ENCODE measurements at regions not wholly inside any gene's neighbourhood (a gene's known extent, or its start where the extent isn't known, plus 50 kb on each side); places are given as distances from the start of the nearest gene placed in this dataset.

DNA sequence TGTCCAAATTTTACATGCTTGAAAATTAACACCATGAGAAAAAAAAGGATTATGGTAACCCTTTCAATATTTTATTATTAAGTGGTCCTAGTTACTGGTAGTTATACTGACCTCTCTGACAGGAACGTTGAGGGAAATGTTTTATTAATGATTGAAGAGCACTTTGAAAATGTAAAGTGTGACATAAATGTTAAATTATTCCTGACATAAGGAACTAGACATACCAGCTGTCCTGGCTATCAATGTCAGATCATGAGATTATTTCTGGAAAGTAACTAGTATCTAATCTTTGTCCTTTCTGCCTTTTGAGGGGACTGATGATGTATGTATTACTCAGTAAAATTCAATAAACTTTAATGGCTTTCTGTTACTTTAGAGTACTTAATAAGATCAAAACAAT lies 1538.5 kb upstream of the CDH6 start:
- H3K27ac Mint-ChIP-seq, result no peak overlapping the region
- H3K4me2 ChIP-seq, result no peak overlapping the region
- H3K4me1 Mint-ChIP-seq, result no peaks in the 10 kb centered on the region

DNA sequence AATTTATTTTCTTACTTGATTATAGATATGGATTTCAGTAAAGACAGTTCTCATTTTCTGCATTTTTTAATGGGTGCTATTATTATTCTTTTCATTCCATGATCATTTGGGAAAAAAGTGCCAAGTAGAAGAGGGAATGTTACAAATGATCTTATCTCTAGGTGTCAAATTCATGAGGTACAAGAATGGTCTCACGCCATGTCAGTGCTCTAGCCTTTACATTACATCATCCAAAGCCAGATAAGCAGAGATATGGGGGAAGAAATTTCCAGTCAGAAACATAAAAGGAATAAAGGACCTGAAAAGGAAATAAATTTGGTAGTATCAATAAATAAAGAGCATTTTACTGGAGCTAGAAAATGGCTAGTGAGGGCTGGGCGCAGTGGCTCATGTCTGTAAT lies 1544.2 kb upstream of the CDH6 start:
- H3K27me3 ChIP-seq (ENCODE audit: insufficient read depth), result no peaks in the 10 kb centered on the region
- DNase-seq (ENCODE audit: low spot score) (no peak), ATAC-seq (no peak)
- no peaks in the 10 kb centered on the region for H3F3A ChIP-seq (replicated peaks; ENCODE audit: low read depth)
- H3K36me3 Mint-ChIP-seq (ENCODE audit: low read depth), result peaks cover 6% of the 10 kb centered on the region; the same call in 1 of the 3 replicates
- H3K4me2 ChIP-seq, result no peak overlapping the region
- H4K20me1 ChIP-seq (replicated peaks; ENCODE audit: insufficient read depth), result no peaks in the 10 kb centered on the region
- H3K4me3 Mint-ChIP-seq, result no peak overlapping the region
- peaks cover 2% of the 10 kb centered on the region for H3K27me3 Mint-ChIP-seq (ENCODE audit: insufficient read depth, low read depth, poor library complexity)
- no peak overlapping the region for H3K27ac ChIP-seq (ENCODE audit: low read depth)
- no peak overlapping the region for H2AFZ ChIP-seq
- H3K4me1 Mint-ChIP-seq, result no peaks in the 10 kb centered on the region
- H3K4me1 ChIP-seq (ENCODE audit: insufficient read depth), result no peaks in the 10 kb centered on the region
- H3K4me3 ChIP-seq, result no peak overlapping the region
- no peaks in the 10 kb centered on the region for H3K36me3 ChIP-seq (ENCODE audit: insufficient read depth)
- H3K9me2 ChIP-seq (ENCODE audit: insufficient read depth), result no peaks in the 10 kb centered on the region
- H3K9me3 Mint-ChIP-seq, result 0 out of 3 replicates have a peak, but pooled peaks cover 5% of the 10 kb centered on the region
- H3K79me2 ChIP-seq (replicated peaks; ENCODE audit: insufficient read depth), result no peaks in the 10 kb centered on the region
- H3K27ac Mint-ChIP-seq, result no peak overlapping the region
- TF ChIP-seq CREB1 (CRISPR knock-in tag; IDR thresholded peaks at IDR 0.05; ENCODE audit: low read depth) (no peak), STAT1 (IDR thresholded peaks at IDR 0.05; ENCODE audit: unreplicated experiment) (no peak), JUNB (IDR thresholded peaks at IDR 0.05; ENCODE audit: unreplicated experiment) (no peak), ZNF331 (CRISPR knock-in tag; IDR thresholded peaks at IDR 0.05; ENCODE audit: low read depth) (no peak), EZH2 (IDR thresholded peaks at IDR 0.05; ENCODE audit: low read depth, unreplicated experiment) (no peak), NANOG (IDR thresholded peaks at IDR 0.05; ENCODE audit: borderline replicate concordance) (no peak)
- TF ChIP-seq, protein P1, sequence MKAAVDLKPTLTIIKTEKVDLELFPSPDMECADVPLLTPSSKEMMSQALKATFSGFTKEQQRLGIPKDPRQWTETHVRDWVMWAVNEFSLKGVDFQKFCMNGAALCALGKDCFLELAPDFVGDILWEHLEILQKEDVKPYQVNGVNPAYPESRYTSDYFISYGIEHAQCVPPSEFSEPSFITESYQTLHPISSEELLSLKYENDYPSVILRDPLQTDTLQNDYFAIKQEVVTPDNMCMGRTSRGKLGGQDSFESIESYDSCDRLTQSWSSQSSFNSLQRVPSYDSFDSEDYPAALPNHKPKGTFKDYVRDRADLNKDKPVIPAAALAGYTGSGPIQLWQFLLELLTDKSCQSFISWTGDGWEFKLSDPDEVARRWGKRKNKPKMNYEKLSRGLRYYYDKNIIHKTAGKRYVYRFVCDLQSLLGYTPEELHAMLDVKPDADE (IDR thresholded peaks at IDR 0.05), result no peak
- TF ChIP-seq, protein P2, sequence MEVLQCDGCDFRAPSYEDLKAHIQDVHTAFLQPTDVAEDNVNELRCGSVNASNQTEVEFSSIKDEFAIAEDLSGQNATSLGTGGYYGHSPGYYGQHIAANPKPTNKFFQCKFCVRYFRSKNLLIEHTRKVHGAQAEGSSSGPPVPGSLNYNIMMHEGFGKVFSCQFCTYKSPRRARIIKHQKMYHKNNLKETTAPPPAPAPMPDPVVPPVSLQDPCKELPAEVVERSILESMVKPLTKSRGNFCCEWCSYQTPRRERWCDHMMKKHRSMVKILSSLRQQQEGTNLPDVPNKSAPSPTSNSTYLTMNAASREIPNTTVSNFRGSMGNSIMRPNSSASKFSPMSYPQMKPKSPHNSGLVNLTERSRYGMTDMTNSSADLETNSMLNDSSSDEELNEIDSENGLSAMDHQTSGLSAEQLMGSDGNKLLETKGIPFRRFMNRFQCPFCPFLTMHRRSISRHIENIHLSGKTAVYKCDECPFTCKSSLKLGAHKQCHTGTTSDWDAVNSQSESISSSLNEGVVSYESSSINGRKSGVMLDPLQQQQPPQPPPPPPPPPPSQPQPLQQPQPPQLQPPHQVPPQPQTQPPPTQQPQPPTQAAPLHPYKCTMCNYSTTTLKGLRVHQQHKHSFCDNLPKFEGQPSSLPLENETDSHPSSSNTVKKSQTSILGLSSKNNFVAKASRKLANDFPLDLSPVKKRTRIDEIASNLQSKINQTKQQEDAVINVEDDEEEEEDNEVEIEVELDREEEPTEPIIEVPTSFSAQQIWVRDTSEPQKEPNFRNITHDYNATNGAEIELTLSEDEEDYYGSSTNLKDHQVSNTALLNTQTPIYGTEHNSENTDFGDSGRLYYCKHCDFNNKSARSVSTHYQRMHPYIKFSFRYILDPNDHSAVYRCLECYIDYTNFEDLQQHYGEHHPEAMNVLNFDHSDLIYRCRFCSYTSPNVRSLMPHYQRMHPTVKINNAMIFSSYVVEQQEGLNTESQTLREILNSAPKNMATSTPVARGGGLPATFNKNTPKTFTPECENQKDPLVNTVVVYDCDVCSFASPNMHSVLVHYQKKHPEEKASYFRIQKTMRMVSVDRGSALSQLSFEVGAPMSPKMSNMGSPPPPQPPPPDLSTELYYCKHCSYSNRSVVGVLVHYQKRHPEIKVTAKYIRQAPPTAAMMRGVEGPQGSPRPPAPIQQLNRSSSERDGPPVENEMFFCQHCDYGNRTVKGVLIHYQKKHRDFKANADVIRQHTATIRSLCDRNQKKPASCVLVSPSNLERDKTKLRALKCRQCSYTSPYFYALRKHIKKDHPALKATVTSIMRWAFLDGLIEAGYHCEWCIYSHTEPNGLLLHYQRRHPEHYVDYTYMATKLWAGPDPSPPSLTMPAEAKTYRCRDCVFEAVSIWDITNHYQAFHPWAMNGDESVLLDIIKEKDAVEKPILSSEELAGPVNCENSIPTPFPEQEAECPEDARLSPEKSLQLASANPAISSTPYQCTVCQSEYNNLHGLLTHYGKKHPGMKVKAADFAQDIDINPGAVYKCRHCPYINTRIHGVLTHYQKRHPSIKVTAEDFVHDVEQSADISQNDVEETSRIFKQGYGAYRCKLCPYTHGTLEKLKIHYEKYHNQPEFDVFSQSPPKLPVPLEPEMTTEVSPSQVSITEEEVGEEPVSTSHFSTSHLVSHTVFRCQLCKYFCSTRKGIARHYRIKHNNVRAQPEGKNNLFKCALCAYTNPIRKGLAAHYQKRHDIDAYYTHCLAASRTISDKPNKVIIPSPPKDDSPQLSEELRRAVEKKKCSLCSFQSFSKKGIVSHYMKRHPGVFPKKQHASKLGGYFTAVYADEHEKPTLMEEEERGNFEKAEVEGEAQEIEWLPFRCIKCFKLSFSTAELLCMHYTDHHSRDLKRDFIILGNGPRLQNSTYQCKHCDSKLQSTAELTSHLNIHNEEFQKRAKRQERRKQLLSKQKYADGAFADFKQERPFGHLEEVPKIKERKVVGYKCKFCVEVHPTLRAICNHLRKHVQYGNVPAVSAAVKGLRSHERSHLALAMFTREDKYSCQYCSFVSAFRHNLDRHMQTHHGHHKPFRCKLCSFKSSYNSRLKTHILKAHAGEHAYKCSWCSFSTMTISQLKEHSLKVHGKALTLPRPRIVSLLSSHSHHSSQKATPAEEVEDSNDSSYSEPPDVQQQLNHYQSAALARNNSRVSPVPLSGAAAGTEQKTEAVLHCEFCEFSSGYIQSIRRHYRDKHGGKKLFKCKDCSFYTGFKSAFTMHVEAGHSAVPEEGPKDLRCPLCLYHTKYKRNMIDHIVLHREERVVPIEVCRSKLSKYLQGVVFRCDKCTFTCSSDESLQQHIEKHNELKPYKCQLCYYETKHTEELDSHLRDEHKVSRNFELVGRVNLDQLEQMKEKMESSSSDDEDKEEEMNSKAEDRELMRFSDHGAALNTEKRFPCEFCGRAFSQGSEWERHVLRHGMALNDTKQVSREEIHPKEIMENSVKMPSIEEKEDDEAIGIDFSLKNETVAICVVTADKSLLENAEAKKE (CRISPR knock-in tag; IDR thresholded peaks at IDR 0.05), result no peak
- TF ChIP-seq, protein P3, sequence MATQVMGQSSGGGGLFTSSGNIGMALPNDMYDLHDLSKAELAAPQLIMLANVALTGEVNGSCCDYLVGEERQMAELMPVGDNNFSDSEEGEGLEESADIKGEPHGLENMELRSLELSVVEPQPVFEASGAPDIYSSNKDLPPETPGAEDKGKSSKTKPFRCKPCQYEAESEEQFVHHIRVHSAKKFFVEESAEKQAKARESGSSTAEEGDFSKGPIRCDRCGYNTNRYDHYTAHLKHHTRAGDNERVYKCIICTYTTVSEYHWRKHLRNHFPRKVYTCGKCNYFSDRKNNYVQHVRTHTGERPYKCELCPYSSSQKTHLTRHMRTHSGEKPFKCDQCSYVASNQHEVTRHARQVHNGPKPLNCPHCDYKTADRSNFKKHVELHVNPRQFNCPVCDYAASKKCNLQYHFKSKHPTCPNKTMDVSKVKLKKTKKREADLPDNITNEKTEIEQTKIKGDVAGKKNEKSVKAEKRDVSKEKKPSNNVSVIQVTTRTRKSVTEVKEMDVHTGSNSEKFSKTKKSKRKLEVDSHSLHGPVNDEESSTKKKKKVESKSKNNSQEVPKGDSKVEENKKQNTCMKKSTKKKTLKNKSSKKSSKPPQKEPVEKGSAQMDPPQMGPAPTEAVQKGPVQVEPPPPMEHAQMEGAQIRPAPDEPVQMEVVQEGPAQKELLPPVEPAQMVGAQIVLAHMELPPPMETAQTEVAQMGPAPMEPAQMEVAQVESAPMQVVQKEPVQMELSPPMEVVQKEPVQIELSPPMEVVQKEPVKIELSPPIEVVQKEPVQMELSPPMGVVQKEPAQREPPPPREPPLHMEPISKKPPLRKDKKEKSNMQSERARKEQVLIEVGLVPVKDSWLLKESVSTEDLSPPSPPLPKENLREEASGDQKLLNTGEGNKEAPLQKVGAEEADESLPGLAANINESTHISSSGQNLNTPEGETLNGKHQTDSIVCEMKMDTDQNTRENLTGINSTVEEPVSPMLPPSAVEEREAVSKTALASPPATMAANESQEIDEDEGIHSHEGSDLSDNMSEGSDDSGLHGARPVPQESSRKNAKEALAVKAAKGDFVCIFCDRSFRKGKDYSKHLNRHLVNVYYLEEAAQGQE (IDR thresholded peaks at IDR 0.05; ENCODE audit: unreplicated experiment), result no peak

More for the DNA sequence above, 1538.5 kb upstream of the CDH6 start:
- Mint-ChIP-seq H3K36me3 (ENCODE audit: low read depth) (peaks cover 4% of the 10 kb centered on the region; the same call in 2 of the 3 replicates), H3K4me3 (no peak overlapping the region), H3K27me3 (ENCODE audit: insufficient read depth, low read depth, poor library complexity) (no peaks in the 10 kb centered on the region), H3K9me3 (peaks cover 8% of the 10 kb centered on the region)
- no peak overlapping the region for H3K27ac ChIP-seq (ENCODE audit: low read depth)
- H4K20me1 ChIP-seq (replicated peaks; ENCODE audit: insufficient read depth), result no peaks in the 10 kb centered on the region
- no peaks in the 10 kb centered on the region for H3K79me2 ChIP-seq (replicated peaks; ENCODE audit: insufficient read depth)
- no peaks in the 10 kb centered on the region for H3K4me1 ChIP-seq (ENCODE audit: insufficient read depth)
- H3F3A ChIP-seq (replicated peaks; ENCODE audit: low read depth), result no peaks in the 10 kb centered on the region
- no peak overlapping the region for H3K4me3 ChIP-seq
- no peaks in the 10 kb centered on the region; the same call in 1 of the 2 replicates for H3K9me2 ChIP-seq (ENCODE audit: insufficient read depth)
- H3K36me3 ChIP-seq (ENCODE audit: insufficient read depth), result no peaks in the 10 kb centered on the region
- no peaks in the 10 kb centered on the region for H3K27me3 ChIP-seq (ENCODE audit: insufficient read depth)
- no peak for TF ChIP-seq STAT1 (IDR thresholded peaks at IDR 0.05; ENCODE audit: unreplicated experiment)
- TF ChIP-seq POLR2AphosphoS5 (IDR thresholded peaks at IDR 0.05; ENCODE audit: low read depth), result no peak
- ATAC-seq, result no peak
- DNase-seq (ENCODE audit: low spot score), result no peak
- no peak overlapping the region for H2AFZ ChIP-seq

Measured in GM23338 (cell line).